Inferior parietal cortex (tissue), 1 donor: ENCODE measurements at regions not wholly inside any gene's neighbourhood (a gene's known extent, or its start where the extent isn't known, plus 50 kb on each side); places are given as distances from the start of the nearest gene placed in this dataset.

Source experiments
- DNase-seq: peaks from one replicate; pipeline ENCODE4 v3.0.0-alpha.2; 2016; ENCODE audit errors: extremely low spot score

DNA sequence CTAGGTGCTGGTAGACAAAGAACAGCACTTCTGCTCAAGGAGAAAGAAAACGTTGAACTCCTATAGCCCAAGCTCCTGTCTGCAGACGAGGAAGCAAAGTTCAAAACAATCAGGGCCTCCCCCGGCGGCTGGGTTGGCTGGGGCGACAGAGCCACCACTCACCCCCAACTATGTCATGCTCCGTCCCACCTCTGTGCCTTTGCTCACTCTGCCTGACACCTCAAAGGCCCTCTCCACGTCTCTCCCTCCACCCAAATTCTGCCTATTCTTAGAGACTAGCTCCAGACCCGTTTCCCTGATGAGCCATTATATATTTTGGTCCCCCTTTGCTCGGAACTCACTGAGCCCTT lies 304.3 kb downstream of the TLE3 start:
- no peak for DNase-seq

DNA sequence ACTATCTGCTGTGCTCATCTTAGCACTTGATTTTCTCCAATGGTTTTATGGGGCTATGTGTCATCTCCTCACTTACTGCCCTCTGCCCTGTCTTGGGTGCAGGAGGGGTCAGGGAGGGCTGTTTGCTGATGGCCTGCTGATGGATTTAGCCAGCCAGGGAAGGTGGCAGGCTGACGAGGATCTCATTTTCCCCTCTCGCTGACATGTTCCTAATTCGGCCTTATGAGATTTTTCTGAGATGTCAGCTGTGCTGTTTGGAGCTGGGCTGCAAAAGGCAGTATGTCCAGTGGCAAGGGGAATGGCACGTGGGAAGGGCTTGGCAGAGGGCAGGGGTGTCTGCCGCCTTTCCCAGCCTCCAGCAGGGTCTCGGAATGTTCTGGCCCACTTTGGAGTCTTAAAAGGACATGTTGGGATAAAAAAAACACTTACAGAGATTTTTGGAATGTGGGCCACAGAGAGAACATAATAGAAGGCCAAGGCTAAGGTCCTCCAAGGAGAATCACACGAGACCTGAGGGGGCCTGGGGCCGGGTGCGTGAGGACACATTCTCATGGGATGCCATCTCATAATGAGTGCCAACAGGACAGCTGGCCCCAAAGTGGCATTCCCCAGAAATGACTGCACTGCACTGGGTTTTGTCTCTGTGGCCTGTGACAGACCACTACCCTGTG lies 303.8 kb downstream of the TLE3 start:
- no peak for DNase-seq

DNA sequence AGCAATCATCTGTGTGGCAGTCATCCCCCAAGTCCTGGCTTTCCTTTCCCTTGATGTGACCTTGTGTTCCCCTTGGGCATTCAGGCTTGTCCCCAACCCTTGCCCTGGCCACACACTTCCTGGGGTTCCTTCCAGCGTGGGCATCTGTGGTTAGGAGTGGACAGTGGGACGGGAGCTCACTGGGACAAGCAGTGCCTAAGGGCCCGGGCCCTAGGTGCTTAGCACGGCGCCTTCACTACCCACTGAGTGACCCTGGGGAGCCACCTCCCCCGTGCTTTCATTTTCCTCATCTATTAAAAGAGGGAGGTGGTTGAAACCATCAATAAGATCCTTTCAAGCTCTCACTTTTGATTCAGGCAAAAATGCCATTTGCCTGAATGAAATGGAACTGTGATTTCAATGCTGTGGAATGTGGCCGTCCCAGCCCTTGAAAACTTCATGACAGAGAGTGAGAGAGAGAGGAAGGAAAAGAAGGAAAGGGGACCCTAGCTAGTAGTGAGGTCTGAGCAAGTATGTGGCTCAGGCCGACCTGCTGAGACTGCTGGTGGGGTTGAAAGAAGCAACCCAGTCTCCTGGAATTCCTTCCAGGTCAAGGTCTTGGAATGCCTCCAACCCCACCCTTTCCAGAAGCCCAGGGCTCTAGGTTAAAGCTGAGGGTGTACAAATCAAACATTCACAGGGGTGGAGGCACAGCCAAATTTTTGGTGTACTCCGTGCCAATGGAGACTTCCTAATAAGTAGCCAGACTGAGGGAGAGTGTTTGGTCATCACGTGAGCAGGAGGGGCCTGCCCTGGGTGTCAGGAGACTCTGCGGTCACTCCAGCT lies 302.9 kb downstream of the TLE3 start:
- DNase-seq: no peak

DNA sequence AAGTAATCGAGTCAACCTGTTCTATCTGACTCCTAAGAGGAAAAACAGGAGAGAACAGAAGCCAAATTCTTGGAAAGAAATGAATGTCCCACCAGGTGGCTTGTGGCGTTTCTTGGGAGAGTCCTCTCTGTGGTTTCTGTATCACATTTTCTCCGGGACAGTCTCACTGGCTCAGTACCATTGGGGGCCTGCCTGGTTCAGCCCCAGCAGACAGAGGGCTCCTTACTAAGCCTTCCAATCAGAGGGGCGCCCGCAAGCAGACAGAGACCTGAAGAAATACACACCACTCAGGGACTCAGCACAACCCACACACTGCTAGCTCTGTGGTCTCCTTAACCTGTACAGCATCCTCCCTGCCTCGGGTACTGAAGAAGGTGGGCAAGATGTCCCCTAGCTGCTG lies 302.1 kb downstream of the TLE3 start:
- no peak for DNase-seq

DNA sequence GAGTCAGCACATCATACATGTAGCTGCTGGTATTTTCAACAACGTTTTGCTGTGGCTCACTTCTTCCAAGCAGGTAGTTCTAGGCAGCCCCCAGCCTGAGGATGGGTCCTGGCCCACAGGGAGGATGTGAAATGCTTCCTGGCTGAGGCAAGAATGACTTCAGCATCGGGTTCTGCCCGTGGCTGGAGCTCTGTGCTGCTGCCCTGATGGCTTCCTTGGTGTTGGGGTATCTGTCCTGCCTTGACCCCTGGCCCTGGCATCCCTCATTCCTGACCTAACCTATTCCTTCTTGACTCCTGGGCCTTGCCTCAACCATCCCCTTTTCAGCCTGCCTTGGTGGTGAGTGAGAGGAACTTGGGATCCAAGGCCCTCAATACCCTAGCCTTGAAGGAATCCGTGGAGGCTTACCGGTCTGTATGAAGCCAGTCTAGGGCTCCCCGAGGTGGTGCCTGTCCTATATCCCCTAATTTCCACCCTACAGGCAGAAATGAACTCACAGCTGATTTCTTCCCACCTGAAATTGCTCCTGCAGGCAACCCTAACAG lies 300.6 kb downstream of the TLE3 start:
- no peak for DNase-seq

DNA sequence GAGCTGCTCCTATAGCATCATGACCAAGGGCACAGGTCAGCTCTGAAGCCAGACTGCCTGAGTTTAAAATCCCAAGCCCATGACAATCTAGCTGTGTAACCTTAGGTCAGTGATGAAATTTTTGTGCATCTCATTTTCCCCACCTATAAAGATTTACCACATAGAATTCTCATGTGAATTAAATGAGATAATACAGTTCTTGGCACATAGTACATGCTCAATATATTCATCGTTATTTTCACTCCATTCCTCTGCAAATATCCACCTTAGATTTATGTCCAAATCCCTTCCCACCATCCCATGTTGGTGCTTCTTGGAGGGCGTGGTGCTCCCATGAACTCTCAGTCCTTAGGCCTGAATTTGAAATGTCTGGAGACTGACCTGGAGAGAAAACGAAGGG lies 300.1 kb downstream of the TLE3 start:
- no peak for DNase-seq

DNA sequence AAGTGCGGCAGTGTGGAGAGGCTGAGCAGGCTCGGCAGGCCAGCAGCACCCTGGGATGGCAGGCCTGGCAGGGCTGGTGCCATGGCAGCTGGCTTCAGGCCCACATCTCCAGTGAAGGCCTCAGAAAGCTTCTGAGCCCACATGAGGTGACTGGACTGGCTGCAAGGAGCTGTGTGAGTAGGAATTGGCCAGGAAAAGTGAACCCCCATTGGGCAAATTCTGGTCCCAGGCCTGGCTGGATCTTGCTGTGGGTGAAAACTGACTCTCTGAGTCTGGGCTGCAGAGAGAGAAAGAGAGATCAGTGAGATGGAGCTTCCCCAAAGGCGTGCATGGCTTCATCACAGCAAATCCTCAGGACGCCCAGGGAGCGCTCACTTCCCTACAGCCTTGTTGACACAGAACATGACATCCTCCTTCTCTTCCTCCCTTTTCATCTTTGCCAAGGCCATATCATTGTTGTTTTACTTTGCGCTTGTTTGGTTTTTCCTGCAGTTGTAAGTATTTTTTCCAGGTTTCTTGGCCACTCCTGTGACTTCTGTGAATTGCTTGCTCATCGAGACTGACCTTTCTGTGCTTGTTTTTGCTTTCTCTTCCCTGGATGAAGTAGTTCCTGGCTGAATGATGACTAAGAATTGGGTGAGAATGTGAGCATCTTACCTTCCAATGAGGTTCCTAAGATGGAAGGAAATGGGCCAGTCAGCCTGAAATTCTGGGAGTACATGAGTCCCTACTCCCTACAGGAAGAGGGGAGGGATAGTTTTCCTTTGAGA lies 299.1 kb downstream of the TLE3 start:
- no peak for DNase-seq

DNA sequence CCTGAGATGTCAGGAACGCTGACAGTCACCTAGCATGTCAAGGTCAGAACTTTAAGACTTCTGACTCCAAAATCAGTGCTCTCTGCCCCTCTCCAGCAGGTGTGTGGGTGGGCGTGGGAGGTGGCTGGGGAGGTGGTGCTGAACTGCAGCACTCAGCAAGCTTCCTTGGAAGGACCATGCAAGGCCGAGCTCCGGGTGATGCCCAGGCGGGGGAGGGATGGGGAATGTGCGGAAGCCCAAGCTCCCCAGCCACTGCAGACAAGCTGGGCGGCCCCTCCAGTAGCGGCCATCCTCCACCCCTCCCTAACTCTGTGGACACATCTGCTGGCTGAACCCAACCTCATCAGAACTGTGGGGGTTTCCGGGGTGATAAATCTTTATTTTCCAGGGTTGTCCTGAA lies 296.6 kb downstream of the TLE3 start:
- DNase-seq: no peak

DNA sequence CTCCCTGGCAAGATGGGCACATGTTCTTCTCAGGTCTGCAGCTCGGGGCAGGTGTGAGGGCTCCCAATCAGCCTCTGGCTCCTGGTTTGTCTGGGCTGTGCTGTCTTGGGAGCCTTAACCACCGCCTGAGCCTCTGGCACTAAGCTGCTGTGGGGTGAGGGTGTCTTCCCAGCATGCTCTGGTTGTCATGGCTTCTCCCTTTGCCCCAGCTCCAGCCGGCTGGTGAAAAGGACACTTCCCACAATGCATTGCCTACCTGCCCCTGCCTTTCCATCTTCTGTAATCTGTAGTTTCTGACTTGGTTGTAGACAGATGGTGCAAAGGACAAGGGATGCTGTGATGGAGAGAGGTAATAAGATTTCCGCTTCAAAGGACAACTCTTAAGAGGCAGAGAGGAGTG lies 295.3 kb downstream of the TLE3 start:
- no peak for DNase-seq

DNA sequence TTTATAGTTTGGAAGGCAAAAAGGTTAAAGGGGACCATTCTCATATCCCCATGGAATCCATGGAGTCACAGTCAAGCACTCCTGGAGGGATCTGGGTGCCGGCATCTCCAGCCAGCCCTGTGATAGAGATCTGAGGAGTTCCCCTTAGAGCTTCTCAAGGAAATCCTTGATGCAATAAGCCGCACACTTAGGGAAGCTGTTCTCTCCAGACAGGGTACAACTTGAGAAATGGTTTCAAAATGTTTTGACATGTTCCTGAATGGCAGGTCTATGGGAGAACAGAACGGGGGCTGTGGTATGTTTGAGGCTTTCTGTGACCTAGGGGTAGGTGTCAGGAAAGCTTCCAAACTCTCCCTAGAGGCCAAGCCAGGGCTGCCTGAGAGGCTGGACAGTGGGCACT lies 292.9 kb downstream of the TLE3 start:
- no peak for DNase-seq

DNA sequence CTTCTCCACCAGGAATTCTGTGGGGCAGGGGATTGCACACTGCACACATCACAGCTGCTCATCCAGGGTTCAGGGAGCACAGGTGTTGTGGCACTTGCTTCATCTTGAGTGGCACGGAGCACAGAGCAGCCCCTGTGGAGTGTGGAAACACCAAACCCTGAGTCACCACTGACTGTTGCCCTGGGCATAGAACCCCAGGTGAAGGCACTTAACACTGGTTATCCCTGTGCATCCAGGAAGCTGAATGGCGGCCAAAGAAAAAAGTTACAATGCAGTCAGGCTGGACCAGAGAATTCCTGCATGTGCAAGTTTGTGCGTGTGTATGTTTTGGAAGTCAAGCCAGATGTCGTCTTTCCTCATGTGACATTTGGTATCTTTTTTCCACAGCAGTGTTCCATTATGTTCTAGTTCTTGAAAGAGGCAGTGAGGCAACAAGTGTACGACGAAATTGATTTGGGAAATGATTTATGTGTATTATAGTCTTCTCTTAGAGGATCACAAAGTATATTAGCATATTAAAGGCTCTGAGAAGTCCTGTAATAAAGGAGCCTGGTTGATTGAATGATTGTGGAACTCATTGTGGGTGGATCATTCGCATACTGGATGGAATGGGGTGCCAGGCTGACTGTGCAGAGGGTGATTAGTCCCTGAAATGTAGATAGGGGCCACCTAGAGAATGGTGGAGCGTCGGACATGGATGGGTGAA lies 292.3 kb downstream of the TLE3 start:
- DNase-seq: no peak

DNA sequence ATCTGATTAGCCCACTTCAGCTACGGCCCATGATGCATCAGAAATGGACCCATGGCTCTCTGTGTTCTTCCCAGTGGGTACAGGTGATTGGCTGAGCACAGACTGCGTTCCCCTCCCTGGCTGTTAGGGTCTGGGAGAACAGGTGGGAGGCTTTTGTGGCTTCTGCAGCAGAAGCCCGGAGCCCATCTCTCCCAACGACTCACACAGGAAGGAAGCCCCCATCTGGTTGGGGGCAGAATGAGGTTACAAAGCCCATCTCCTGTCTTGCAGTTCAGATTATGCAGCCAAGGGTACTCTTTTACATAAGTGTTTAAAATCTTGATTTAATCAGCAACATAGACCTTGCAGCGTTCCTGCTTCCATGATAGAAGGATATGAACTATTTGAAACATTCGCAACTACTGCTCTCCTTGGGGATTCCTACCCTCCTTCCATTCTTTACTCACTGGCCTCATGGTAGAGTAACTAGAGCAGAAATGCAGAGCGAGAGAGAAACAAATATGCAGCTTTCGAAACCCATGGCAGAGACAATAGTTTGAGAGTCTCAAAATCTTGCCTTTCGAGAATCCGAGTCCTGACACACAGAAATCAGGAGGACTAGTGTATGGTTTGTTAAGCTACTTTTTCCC lies 291.3 kb downstream of the TLE3 start:
- no peak for DNase-seq

DNA sequence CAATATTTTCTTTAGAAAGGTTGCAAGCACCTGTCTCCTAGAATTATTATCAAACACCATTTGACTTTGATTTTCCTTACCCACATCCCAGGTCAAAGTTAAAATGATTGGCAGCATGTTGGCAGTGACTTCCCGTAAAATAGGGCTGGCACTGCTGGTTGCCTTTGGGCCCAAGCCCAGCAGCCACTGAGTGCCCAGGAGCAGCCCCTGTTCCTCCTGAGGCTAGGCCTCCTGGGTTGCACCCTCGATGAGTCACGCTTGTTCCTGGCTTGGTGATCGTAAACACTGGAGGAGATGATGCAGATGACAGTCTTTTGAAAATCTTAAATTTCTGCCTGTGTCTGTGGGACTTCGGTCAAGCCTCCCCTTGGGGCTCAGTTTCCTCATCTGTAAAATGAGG lies 290.0 kb downstream of the TLE3 start:
- DNase-seq: no peak

DNA sequence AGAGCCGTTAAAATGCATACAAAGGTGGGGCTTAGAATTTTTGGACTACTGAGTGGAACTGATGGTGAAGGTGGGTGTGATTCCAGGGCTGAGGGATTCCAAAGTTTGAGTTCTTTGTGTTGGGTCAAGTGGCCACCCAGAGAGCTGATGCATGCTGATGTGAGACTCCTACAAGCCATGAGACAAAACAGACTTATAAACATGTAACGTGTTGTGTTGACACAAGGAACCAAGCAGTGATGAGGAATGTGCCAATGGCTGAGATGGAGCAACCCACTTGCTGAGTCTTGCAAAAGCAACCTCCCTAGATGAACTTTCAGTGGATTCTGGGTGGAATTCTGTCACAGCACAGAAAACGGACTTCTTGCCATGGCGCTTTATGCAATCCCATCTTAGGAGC lies 289.0 kb downstream of the TLE3 start:
- no peak for DNase-seq

DNA sequence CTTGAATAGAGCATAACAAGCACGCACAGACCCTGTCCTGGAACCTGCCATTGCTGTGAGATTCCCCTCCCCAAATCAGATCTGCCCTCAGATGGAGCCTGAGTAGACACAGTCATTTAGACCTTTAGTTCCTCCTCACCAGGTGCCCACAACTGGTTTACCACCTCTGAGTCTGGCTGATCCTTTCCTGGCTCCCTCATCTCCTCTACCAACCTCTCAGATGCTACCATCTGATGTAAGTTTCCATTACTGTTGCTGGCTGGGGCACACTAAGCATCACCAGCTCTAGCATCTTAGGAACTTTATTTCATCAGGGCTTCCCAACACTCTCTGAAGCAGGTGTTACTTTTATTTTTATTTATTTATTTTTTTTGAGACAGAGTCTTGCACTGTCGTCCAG lies 288.3 kb downstream of the TLE3 start:
- no peak for DNase-seq

DNA sequence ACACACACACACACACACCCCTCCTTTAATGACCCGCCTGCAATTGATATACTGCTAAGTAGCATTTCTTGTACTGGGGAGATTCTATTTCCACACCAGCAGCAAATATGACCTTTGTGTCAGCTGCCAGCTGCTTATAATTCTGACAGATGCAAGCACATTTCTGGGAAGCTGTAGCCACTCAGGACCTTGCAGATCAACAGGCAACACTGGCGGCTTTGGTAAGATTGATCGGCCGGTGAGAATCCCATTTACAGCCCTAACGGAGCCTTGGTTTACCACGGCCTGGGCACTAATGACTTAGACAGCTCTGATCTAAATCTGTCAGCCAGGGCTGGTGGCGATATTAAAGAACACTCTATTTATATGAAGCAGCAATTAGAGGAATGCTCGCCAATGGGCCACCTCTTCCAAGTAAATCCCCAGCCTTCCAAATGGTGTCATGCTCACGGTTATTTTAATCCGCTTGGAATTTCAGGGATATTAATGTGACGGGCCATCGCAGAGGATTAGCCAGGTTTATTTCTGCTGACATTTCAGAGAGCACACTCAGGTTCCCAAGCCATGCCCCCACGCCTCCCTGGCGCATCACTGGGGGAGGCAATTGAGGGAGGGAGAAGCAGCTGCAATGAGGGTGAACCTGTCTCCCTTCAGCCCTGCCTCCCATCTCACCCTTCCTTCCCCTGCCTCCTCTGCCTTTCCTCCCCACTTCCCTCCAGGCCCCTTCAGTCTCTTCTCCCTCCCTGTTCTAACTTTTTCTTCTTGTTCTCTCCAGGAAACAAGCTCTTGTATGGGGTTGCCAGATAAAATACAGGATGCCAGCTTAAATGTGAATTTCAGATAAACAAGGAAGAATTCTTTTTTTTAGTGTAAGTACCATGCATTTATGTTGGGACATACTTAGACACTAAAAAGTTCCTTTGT lies 287.0 kb downstream of the TLE3 start:
- DNase-seq: no peak

DNA sequence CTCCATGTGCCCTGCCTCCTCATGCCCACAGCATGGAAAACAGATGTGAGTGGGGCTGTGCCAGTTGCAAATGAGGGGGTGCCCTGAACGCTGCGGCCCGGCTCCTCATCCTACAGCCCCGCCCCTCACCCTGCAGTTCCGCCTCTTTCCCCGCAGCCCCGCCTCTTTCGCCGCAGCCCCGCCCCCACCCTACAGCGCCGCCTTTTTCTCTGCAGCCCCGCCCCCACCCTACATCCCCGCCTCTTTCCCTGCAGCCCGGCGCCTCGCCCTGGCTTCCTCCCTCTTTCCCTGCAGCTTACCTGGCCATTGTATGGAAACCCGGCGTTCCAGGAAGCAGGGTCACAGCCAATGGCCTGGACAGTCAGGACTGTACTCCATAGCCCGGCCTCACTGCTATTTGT lies 284.9 kb downstream of the TLE3 start:
- no peak for DNase-seq

DNA sequence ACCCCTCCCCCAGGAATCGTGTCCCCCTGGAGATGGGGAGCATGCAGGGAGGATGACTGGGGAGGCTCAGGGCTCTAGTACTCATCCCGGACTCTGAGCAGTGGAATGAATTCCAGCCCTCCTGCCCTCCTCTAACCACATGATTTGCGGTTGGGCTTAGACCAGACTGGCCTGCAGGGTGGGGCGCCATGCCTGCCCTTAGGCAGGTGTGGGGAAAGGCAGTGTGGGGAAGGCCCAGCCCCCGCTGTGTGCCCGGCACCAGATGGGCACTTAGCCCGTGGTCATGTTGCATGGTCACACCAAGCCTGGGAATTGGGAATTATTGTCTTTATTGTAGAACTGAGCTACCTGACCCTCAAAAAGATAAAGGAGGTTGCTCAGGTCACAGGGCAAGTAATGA lies 283.8 kb downstream of the TLE3 start:
- DNase-seq: no peak

DNA sequence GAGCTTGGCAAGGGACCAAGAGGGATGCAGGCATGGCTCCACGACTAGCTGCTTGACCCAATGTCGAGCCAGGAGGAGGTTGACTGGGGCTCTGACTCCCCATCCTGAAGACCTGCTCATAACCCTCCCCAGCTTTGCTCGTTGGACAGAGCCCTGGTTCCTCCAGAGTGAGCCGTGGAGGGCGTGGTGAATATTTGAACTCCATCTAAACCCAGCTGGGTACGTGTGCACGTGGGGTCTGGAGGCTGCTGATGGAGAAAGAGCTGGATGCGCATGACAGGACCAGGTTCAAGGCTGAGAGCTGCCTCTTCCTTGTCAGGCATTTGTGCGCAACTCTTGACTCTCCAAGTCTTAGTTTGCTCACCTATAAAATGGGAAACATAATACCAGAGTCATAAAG lies 282.8 kb downstream of the TLE3 start:
- DNase-seq: no peak

DNA sequence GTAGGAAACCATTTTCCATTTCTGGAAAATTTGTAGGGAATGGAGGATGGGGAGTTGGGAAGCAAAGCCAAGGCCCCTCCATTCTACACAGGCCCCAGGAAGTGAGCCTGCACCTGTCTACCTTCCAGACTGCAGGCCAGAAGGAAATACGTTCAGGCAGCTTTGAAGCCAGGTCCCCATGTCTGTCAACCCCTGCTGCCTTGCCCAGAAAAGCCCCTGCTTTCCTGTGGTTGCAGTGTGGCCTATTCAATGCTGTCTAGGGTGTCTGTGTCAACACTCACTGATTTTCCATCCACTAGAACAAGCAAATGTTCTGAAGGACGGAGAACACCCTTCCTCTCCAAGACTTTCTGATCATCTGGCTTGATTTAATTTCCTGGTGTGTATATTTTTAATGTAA lies 281.9 kb downstream of the TLE3 start:
- DNase-seq: no peak
